GM23338 (cell line): ENCODE measurements at regions not wholly inside any gene's neighbourhood (a gene's known extent, or its start where the extent isn't known, plus 50 kb on each side); places are given as distances from the start of the nearest gene placed in this dataset.

Experiments
- ATAC-seq: fragments of 200-7000 bp; cut with Tn5 transposase; 3 replicates; pipeline ENCODE4 v1.9.1; 2020
- DNase-seq: peaks from one replicate; pipeline ENCODE4 v3.0.0-alpha.2; 2015; ENCODE audit warnings: low spot score
- H2AFZ ChIP-seq: fragments of 200-600 bp; sonication (generic); 2 replicates; pipeline ENCODE4 v1.8.0; 2016; ENCODE audit warnings: antibody characterized with exemption, mild to moderate bottlenecking, moderate library complexity
- H3F3A ChIP-seq: fragments of 200-600 bp; sonication (generic); replicated peaks from 2 replicates; pipeline ENCODE4 v1.8.0; 2017; ENCODE audit warnings: antibody characterized with exemption, mixed run types, low read depth
- H3K27ac ChIP-seq: fragments of 200-600 bp; sonication (generic); 2 replicates; pipeline ENCODE4 v1.6.1; 2016; ENCODE audit warnings: low read depth
- H3K27me3 ChIP-seq: fragments of 200-600 bp; sonication (generic); 2 replicates; pipeline ENCODE4 v1.8.0; 2016; ENCODE audit warnings: mild to moderate bottlenecking, mixed run types, moderate library complexity; ENCODE audit not compliant: insufficient read depth
- H3K36me3 ChIP-seq: fragments of 200-600 bp; sonication (generic); 2 replicates; pipeline ENCODE4 v1.8.0; 2016; ENCODE audit warnings: mild to moderate bottlenecking; ENCODE audit not compliant: insufficient read depth
- H3K4me1 ChIP-seq: fragments of 200-600 bp; sonication (generic); 2 replicates; pipeline ENCODE4 v1.8.0; 2016; ENCODE audit warnings: mild to moderate bottlenecking, moderate library complexity; ENCODE audit not compliant: insufficient read depth
- H3K4me2 ChIP-seq: fragments of 200-600 bp; sonication (generic); 2 replicates; pipeline ENCODE4 v1.7.1; 2017; ENCODE audit warnings: mixed run types
- H3K4me3 ChIP-seq: fragments of 200-600 bp; sonication (generic); 2 replicates; pipeline ENCODE4 v1.6.1; 2016; ENCODE audit warnings: mixed run types
- H3K79me2 ChIP-seq: fragments of 200-600 bp; sonication (generic); replicated peaks from 2 replicates; pipeline ENCODE4 v1.8.0; 2017; ENCODE audit warnings: mild to moderate bottlenecking; ENCODE audit not compliant: insufficient read depth
- H3K9me2 ChIP-seq: fragments of 200-600 bp; sonication (generic); 2 replicates; pipeline ENCODE4 v1.8.0; 2017; ENCODE audit not compliant: insufficient read depth
- H4K20me1 ChIP-seq: fragments of 200-600 bp; sonication (generic); replicated peaks from 2 replicates; pipeline ENCODE4 v1.8.0; 2017; ENCODE audit warnings: mild to moderate bottlenecking; ENCODE audit not compliant: insufficient read depth
- H3K27ac Mint-ChIP-seq: 2 replicates; pipeline ENCODE4 v1.8.0; 2020; ENCODE audit warnings: inconsistent platforms, mild to moderate bottlenecking, moderate library complexity, mixed read lengths
- H3K27me3 Mint-ChIP-seq: 3 replicates; pipeline ENCODE4 v1.8.0; 2022; ENCODE audit warnings: low read depth, mild to moderate bottlenecking, moderate library complexity, mixed read lengths, inconsistent platforms; ENCODE audit not compliant: insufficient read depth, poor library complexity
- H3K36me3 Mint-ChIP-seq: 3 replicates; pipeline ENCODE4 v1.8.0; 2021; ENCODE audit warnings: low read depth, mild to moderate bottlenecking, inconsistent platforms, moderate library complexity, mixed read lengths
- H3K4me1 Mint-ChIP-seq: 3 replicates; pipeline ENCODE4 v1.8.0; 2020; ENCODE audit warnings: mild to moderate bottlenecking, inconsistent platforms, mixed read lengths
- H3K4me3 Mint-ChIP-seq: 3 replicates; pipeline ENCODE4 v1.8.0; 2021; ENCODE audit warnings: moderate library complexity, mild to moderate bottlenecking, inconsistent platforms, mixed read lengths
- H3K9me3 Mint-ChIP-seq: 3 replicates; pipeline ENCODE4 v1.8.0; 2020; ENCODE audit warnings: moderate library complexity, mild to moderate bottlenecking, inconsistent platforms, mixed read lengths
- EZH2 ChIP-seq: fragments of 200-600 bp; sonication (generic); IDR thresholded peaks from one replicate; pipeline ENCODE4 v1.8.0; 2017; ENCODE audit warnings: antibody characterized with exemption, mild to moderate bottlenecking, low read depth; ENCODE audit not compliant: unreplicated experiment
- NANOG ChIP-seq: IDR thresholded peaks from 2 replicates; pipeline ENCODE4 v1.6.1; 2016; ENCODE audit warnings: antibody characterized with exemption, borderline replicate concordance
- POLR2AphosphoS5 ChIP-seq: IDR thresholded peaks from 2 replicates; pipeline ENCODE4 v1.6.1; 2016; ENCODE audit warnings: antibody characterized with exemption, low read depth
- REST ChIP-seq: IDR thresholded peaks from one replicate; pipeline ENCODE4 v1.6.1; 2018; ENCODE audit warnings: antibody characterized with exemption; ENCODE audit not compliant: unreplicated experiment
- STAT1 ChIP-seq: IDR thresholded peaks from one replicate; pipeline ENCODE4 v1.6.1; 2016; ENCODE audit warnings: antibody characterized with exemption; ENCODE audit not compliant: unreplicated experiment
- ZNF114 ChIP-seq: fragments of 250-450 bp; sonication (Bioruptor Pico); IDR thresholded peaks from 2 replicates; pipeline ENCODE4 v1.5.0; 2020; ENCODE audit warnings: mild to moderate bottlenecking, moderate library complexity
- ZNF331 ChIP-seq: fragments of 250-450 bp; sonication (Bioruptor Pico); IDR thresholded peaks from 2 replicates; pipeline ENCODE4 v1.5.0; 2020; ENCODE audit warnings: low read depth, mild to moderate bottlenecking, moderate library complexity
- TF ChIP-seq, protein P1 (sequence below), 2 experiments: fragments of 200-600 bp in 1 of 2; sonication (generic) in 1 of 2; conservative IDR thresholded peaks; 2 replicates each; pipeline versions ENCODE4 v1.5.1 to v1.6.1; 2016 to 2017; ENCODE audit warnings: antibody characterized with exemption in 2 of 2, low read depth in 2 of 2, mild to moderate bottlenecking in 2 of 2, moderate library complexity in 1 of 2
- TF ChIP-seq, protein P2 (sequence below): fragments of 250-450 bp; sonication (Bioruptor Pico); IDR thresholded peaks from 2 replicates; pipeline ENCODE4 v1.5.0; 2020; ENCODE audit warnings: mild to moderate bottlenecking, moderate library complexity

DNA sequence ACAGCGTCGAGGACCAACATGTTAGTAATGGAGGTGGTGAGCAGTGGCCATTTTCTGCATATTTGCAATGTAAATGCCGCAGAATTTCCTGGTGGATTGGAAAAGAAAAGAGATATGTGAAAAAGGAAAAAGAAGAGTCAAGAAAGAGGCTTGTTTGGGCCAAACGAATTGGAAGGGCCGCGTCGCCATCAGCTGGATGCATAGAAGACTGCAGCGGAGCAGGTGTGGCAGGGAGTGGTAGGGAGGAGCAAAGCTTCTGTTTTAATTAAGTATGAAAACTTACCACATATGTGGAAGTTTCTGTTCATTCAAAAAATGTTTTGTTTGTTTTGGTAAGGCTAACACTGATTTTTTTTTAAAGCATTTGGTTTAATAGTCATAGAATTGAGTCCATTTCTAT is 690.7 kb downstream of the NCAM2 start:
- Mint-ChIP-seq H3K27me3 (no peaks in the 10 kb centered on the region), H3K36me3 (no peaks in the 10 kb centered on the region), H3K4me3 (no peak overlapping the region), H3K4me1 (peaks cover 9% of the 10 kb centered on the region; the same call in 2 of the 3 replicates), H3K27ac (no peak overlapping the region), H3K9me3 (no peaks in the 10 kb centered on the region)
- Histone ChIP-seq H3F3A (no peaks in the 10 kb centered on the region), H3K9me2 (no peaks in the 10 kb centered on the region), H3K36me3 (no peaks in the 10 kb centered on the region), H3K4me2 (no peak overlapping the region), H3K4me3 (no peak overlapping the region), H3K79me2 (no peaks in the 10 kb centered on the region), H2AFZ (peak overlapping the region; percentile 33; the same call in 1 of the 2 replicates), H3K4me1 (no peaks in the 10 kb centered on the region), H3K27ac (no peak overlapping the region), H4K20me1 (no peaks in the 10 kb centered on the region), H3K27me3 (no peaks in the 10 kb centered on the region)
- DNase-seq (peak; percentile 80), ATAC-seq (peak; percentile 92)
- TF ChIP-seq NANOG (no peak), STAT1 (no peak), ZNF114 (no peak)
- TF ChIP-seq, protein P1, sequence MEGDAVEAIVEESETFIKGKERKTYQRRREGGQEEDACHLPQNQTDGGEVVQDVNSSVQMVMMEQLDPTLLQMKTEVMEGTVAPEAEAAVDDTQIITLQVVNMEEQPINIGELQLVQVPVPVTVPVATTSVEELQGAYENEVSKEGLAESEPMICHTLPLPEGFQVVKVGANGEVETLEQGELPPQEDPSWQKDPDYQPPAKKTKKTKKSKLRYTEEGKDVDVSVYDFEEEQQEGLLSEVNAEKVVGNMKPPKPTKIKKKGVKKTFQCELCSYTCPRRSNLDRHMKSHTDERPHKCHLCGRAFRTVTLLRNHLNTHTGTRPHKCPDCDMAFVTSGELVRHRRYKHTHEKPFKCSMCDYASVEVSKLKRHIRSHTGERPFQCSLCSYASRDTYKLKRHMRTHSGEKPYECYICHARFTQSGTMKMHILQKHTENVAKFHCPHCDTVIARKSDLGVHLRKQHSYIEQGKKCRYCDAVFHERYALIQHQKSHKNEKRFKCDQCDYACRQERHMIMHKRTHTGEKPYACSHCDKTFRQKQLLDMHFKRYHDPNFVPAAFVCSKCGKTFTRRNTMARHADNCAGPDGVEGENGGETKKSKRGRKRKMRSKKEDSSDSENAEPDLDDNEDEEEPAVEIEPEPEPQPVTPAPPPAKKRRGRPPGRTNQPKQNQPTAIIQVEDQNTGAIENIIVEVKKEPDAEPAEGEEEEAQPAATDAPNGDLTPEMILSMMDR (conservative IDR thresholded peaks at IDR 0.05; ENCODE audit: low read depth in 2 of 2) = peak; percentile 74 to 75

DNA sequence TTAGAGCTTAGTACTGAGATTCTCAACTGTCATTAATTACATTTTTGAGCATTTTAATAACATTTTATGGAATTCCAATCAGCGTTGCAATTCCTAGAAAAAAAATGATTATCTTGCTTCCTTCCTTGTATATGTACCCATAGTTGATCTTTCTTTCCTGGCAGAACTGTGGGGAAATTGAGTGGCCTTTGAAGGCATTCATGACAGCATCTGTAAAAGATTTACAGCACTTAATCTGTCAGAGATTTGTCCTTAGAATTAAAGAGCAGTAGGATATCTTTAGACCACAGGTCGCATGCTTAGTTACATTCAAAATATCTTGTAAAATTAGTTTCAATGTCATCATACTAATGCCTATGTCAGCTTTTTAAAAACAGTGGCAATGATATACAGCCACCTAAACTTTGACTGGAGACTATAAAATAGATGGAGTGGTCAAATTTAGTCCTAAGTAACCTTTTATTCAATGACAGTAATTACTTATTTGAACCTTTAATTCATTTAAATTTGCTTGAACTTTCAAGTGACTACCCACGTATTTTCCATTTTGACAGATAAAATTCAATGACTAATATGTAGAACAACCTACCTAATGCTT is 692.0 kb downstream of the NCAM2 start:
- DNase-seq = no peak
- Mint-ChIP-seq H3K27ac (0 out of 2 replicates have a peak overlapping the region, but pooled peaks have one; percentile 29), H3K9me3 (no peaks in the 10 kb centered on the region), H3K4me1 (peaks cover 9% of the 10 kb centered on the region; the same call in 2 of the 3 replicates), H3K4me3 (no peak overlapping the region), H3K27me3 (no peaks in the 10 kb centered on the region), H3K36me3 (no peaks in the 10 kb centered on the region)
- Histone ChIP-seq H3K27ac (no peak overlapping the region), H3K4me2 (no peak overlapping the region), H3K4me3 (no peak overlapping the region), H3K9me2 (no peaks in the 10 kb centered on the region), H3F3A (no peaks in the 10 kb centered on the region), H3K4me1 (no peaks in the 10 kb centered on the region), H3K27me3 (no peaks in the 10 kb centered on the region), H3K79me2 (no peaks in the 10 kb centered on the region), H2AFZ (no peak overlapping the region), H4K20me1 (no peaks in the 10 kb centered on the region), H3K36me3 (no peaks in the 10 kb centered on the region)
- no peak for ATAC-seq
- TF ChIP-seq ZNF331 (CRISPR knock-in tag) = no peak
- TF ChIP-seq POLR2AphosphoS5 = no peak
- no peak for TF ChIP-seq EZH2
- no peak for TF ChIP-seq ZNF114
- TF ChIP-seq, protein P2, sequence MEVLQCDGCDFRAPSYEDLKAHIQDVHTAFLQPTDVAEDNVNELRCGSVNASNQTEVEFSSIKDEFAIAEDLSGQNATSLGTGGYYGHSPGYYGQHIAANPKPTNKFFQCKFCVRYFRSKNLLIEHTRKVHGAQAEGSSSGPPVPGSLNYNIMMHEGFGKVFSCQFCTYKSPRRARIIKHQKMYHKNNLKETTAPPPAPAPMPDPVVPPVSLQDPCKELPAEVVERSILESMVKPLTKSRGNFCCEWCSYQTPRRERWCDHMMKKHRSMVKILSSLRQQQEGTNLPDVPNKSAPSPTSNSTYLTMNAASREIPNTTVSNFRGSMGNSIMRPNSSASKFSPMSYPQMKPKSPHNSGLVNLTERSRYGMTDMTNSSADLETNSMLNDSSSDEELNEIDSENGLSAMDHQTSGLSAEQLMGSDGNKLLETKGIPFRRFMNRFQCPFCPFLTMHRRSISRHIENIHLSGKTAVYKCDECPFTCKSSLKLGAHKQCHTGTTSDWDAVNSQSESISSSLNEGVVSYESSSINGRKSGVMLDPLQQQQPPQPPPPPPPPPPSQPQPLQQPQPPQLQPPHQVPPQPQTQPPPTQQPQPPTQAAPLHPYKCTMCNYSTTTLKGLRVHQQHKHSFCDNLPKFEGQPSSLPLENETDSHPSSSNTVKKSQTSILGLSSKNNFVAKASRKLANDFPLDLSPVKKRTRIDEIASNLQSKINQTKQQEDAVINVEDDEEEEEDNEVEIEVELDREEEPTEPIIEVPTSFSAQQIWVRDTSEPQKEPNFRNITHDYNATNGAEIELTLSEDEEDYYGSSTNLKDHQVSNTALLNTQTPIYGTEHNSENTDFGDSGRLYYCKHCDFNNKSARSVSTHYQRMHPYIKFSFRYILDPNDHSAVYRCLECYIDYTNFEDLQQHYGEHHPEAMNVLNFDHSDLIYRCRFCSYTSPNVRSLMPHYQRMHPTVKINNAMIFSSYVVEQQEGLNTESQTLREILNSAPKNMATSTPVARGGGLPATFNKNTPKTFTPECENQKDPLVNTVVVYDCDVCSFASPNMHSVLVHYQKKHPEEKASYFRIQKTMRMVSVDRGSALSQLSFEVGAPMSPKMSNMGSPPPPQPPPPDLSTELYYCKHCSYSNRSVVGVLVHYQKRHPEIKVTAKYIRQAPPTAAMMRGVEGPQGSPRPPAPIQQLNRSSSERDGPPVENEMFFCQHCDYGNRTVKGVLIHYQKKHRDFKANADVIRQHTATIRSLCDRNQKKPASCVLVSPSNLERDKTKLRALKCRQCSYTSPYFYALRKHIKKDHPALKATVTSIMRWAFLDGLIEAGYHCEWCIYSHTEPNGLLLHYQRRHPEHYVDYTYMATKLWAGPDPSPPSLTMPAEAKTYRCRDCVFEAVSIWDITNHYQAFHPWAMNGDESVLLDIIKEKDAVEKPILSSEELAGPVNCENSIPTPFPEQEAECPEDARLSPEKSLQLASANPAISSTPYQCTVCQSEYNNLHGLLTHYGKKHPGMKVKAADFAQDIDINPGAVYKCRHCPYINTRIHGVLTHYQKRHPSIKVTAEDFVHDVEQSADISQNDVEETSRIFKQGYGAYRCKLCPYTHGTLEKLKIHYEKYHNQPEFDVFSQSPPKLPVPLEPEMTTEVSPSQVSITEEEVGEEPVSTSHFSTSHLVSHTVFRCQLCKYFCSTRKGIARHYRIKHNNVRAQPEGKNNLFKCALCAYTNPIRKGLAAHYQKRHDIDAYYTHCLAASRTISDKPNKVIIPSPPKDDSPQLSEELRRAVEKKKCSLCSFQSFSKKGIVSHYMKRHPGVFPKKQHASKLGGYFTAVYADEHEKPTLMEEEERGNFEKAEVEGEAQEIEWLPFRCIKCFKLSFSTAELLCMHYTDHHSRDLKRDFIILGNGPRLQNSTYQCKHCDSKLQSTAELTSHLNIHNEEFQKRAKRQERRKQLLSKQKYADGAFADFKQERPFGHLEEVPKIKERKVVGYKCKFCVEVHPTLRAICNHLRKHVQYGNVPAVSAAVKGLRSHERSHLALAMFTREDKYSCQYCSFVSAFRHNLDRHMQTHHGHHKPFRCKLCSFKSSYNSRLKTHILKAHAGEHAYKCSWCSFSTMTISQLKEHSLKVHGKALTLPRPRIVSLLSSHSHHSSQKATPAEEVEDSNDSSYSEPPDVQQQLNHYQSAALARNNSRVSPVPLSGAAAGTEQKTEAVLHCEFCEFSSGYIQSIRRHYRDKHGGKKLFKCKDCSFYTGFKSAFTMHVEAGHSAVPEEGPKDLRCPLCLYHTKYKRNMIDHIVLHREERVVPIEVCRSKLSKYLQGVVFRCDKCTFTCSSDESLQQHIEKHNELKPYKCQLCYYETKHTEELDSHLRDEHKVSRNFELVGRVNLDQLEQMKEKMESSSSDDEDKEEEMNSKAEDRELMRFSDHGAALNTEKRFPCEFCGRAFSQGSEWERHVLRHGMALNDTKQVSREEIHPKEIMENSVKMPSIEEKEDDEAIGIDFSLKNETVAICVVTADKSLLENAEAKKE (CRISPR knock-in tag) = no peak
- no peak for TF ChIP-seq REST
- TF ChIP-seq NANOG = no peak
